ENCODE measurements at regions not wholly inside any gene's neighbourhood (a gene's known extent, or its start where the extent isn't known, plus 50 kb on each side); places are given as distances from the start of the nearest gene placed in this dataset.

DNA sequence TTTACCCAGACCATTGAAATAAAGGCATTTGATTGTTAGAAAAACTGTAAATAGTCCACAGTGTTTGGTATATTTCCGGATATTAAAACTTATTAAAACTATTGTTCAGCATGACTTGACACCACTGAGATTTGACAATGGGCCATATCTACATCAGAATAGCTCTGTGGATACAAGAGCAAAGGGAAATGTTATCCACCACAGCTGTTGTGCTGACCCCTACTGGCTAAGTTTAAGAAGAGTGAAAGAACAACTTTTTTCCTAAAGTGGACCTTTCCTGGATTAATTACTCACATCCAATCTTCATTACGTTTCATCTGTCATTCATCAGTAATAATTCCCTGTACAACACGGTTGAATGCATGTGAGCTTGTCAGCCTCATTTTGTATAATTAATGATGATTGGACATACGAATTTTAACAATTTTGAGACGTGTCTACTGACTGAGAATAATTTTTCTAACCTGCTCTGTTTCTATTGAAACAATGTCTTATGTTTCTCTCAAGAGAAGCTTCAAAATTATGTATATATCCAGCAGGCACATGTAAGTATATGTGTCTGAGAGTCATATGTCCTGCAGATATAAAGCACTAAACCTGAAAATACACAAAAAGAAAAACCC lies 1952.6 kb downstream of the MAT2B start:
- no peak for DNase-seq
- Mint-ChIP-seq H3K27ac (no peak overlapping the region), H3K27me3 (no peaks in the 10 kb centered on the region), H3K4me3 (no peak overlapping the region), H3K4me1 (no peaks in the 10 kb centered on the region), H3K9me3 (peaks cover 0 to 6% (median 3%) of the 10 kb centered on the region in 8 donors), H3K36me3 (no peaks in the 10 kb centered on the region)
- Histone ChIP-seq H3K4me1 (ENCODE audit: insufficient read depth, low read length) (no peaks in the 10 kb centered on the region), H3K27me3 (ENCODE audit: insufficient read depth, low read length) (no peaks in the 10 kb centered on the region), H3K27ac (ENCODE audit: low read depth, low read length) (no peak overlapping the region), H3K4me3 (ENCODE audit: low read length in 2 of 2) (no peak overlapping the region), H3K36me3 (ENCODE audit: insufficient read depth, low read length) (no peaks in the 10 kb centered on the region), H3K9me3 (ENCODE audit: control insufficient read depth in 1 of 2, low read length in 2 of 2) (no peaks in the 10 kb centered on the region)
- ChIA-PET CTCF (ENCODE audit: partially characterized antibody) (no interaction called here), POLR2A (ENCODE audit: partially characterized antibody) (no interaction called here)
- intact Hi-C loops (cut with micrococcal nuclease): no loop called here

GRCh38 chr5:165459232-165459631 lies 1953.8 kb downstream of the MAT2B start:
- CTCF ChIA-PET (ENCODE audit: partially characterized antibody): no interaction called here
- peaks cover 2 to 13% (median 7%) of the 10 kb centered on the region in 8 donors for H3K9me3 Mint-ChIP-seq
- H3K27ac Mint-ChIP-seq: no peak overlapping the region
- Histone ChIP-seq H3K36me3 (ENCODE audit: insufficient read depth, low read length) (no peaks in the 10 kb centered on the region), H3K9me3 (ENCODE audit: control insufficient read depth in 1 of 2, low read length in 2 of 2) (no peaks in the 10 kb centered on the region), H3K27me3 (ENCODE audit: insufficient read depth, low read length) (no peaks in the 10 kb centered on the region), H3K4me1 (ENCODE audit: insufficient read depth, low read length) (no peaks in the 10 kb centered on the region), H3K4me3 (ENCODE audit: low read length in 2 of 2) (no peak overlapping the region), H3K27ac (ENCODE audit: low read depth, low read length) (no peak overlapping the region)
- H3K27me3 Mint-ChIP-seq: no peaks in the 10 kb centered on the region
- no peaks in the 10 kb centered on the region for H3K36me3 Mint-ChIP-seq
- intact Hi-C loops (cut with micrococcal nuclease): no loop called here
- POLR2A ChIA-PET (ENCODE audit: partially characterized antibody): no interaction called here
- no peak overlapping the region for H3K4me3 Mint-ChIP-seq
- no peak for DNase-seq
- no peaks in the 10 kb centered on the region for H3K4me1 Mint-ChIP-seq

GRCh38 chr5:165460911-165461310 lies 1955.5 kb downstream of the MAT2B start:
- Mint-ChIP-seq H3K27me3 (no peaks in the 10 kb centered on the region), H3K9me3 (peaks cover 1 to 21% (median 11%) of the 10 kb centered on the region in 8 donors), H3K27ac (no peak overlapping the region), H3K36me3 (no peaks in the 10 kb centered on the region), H3K4me3 (no peak overlapping the region), H3K4me1 (no peaks in the 10 kb centered on the region)
- intact Hi-C loops (cut with micrococcal nuclease): no loop called here
- H3K27me3 ChIP-seq (ENCODE audit: insufficient read depth, low read length): no peaks in the 10 kb centered on the region
- no peak overlapping the region for H3K27ac ChIP-seq (ENCODE audit: low read depth, low read length)
- no peak overlapping the region for H3K4me3 ChIP-seq (ENCODE audit: low read length in 2 of 2)
- CTCF ChIA-PET (ENCODE audit: partially characterized antibody): no interaction called here
- DNase-seq: no peak
- POLR2A ChIA-PET (ENCODE audit: partially characterized antibody): no interaction called here
- H3K36me3 ChIP-seq (ENCODE audit: insufficient read depth, low read length): no peaks in the 10 kb centered on the region
- H3K4me1 ChIP-seq (ENCODE audit: insufficient read depth, low read length): no peaks in the 10 kb centered on the region
- peaks cover 0 to 6% of the 10 kb centered on the region in 2 donors for H3K9me3 ChIP-seq (ENCODE audit: control insufficient read depth in 1 of 2, low read length in 2 of 2)

- H3K9me3 ChIP-seq (ENCODE audit: control insufficient read depth in 1 of 2, low read length in 2 of 2): no peaks in the 10 kb centered on the region
- DNase-seq: no peak
- H3K9me3 Mint-ChIP-seq: peaks cover 0 to 8% (median 3%) of the 10 kb centered on the region in 8 donors
- H3K27me3 ChIP-seq (ENCODE audit: insufficient read depth, low read length): no peaks in the 10 kb centered on the region
- intact Hi-C loops (cut with micrococcal nuclease): no loop called here
- H3K36me3 ChIP-seq (ENCODE audit: insufficient read depth, low read length): no peaks in the 10 kb centered on the region
- no peak overlapping the region for H3K4me3 Mint-ChIP-seq
- H3K27ac ChIP-seq (ENCODE audit: low read depth, low read length): no peak overlapping the region
- no peaks in the 10 kb centered on the region for H3K36me3 Mint-ChIP-seq
- POLR2A ChIA-PET (ENCODE audit: partially characterized antibody): no interaction called here
- no peak overlapping the region for H3K27ac Mint-ChIP-seq
- no peaks in the 10 kb centered on the region for H3K4me1 ChIP-seq (ENCODE audit: insufficient read depth, low read length)
- CTCF ChIA-PET (ENCODE audit: partially characterized antibody): no interaction called here
- H3K4me1 Mint-ChIP-seq: no peaks in the 10 kb centered on the region
- H3K4me3 ChIP-seq (ENCODE audit: low read length in 2 of 2): no peak overlapping the region
- H3K27me3 Mint-ChIP-seq: no peaks in the 10 kb centered on the region
Measured at GRCh38 chr5:165477546-165477945, 1972.1 kb downstream of the MAT2B start.

GRCh38 chr5:165495829-165496380 lies 1990.5 kb downstream of the MAT2B start:
- Histone ChIP-seq H3K36me3 (ENCODE audit: insufficient read depth, low read length) (no peaks in the 10 kb centered on the region), H3K9me3 (ENCODE audit: control insufficient read depth in 1 of 2, low read length in 2 of 2) (no peaks in the 10 kb centered on the region), H3K27ac (ENCODE audit: low read depth, low read length) (no peak overlapping the region), H3K27me3 (ENCODE audit: insufficient read depth, low read length) (no peaks in the 10 kb centered on the region), H3K4me1 (ENCODE audit: insufficient read depth, low read length) (no peaks in the 10 kb centered on the region), H3K4me3 (ENCODE audit: low read length in 2 of 2) (no peak overlapping the region)
- Mint-ChIP-seq H3K4me1 (peaks cover 0 to 3% (median 0%) of the 10 kb centered on the region in 4 donors), H3K36me3 (no peaks in the 10 kb centered on the region), H3K4me3 (no peak overlapping the region), H3K9me3 (peaks cover 2 to 22% (median 8%) of the 10 kb centered on the region in 8 donors), H3K27me3 (no peaks in the 10 kb centered on the region), H3K27ac (no peak overlapping the region)
- intact Hi-C loops (cut with micrococcal nuclease): no loop called here
- no peak for DNase-seq
- POLR2A ChIA-PET (ENCODE audit: partially characterized antibody): no interaction called here
- CTCF ChIA-PET (ENCODE audit: partially characterized antibody): no interaction called here

DNA sequence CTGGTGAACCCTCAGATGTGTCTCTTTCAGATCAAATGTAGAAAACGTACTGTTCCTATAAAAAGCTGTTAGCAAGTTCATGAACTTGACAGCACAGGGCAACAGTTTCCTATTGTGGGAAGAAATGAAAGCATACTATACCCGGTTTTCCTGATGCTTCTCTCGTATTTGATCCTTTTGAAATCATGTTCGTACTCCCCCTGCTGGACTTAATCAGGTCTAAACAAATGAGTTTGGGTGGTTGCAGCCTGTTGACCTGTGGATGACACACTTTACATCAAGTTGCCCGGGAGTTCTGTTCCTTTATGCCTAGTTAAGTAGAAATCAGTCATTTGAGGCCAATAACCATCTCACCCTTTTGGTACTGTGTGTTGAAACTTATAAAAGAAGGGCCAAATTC lies 1992.3 kb downstream of the MAT2B start:
- Mint-ChIP-seq H3K9me3 (peaks cover 5 to 19% (median 8%) of the 10 kb centered on the region in 8 donors), H3K4me1 (peaks cover 0 to 3% (median 0%) of the 10 kb centered on the region in 4 donors), H3K27ac (no peak overlapping the region), H3K4me3 (no peak overlapping the region), H3K27me3 (no peaks in the 10 kb centered on the region), H3K36me3 (no peaks in the 10 kb centered on the region)
- Histone ChIP-seq H3K36me3 (ENCODE audit: insufficient read depth, low read length) (no peaks in the 10 kb centered on the region), H3K27me3 (ENCODE audit: insufficient read depth, low read length) (no peaks in the 10 kb centered on the region), H3K4me3 (ENCODE audit: low read length in 2 of 2) (no peak overlapping the region), H3K9me3 (ENCODE audit: control insufficient read depth in 1 of 2, low read length in 2 of 2) (no peaks in the 10 kb centered on the region), H3K27ac (ENCODE audit: low read depth, low read length) (no peak overlapping the region), H3K4me1 (ENCODE audit: insufficient read depth, low read length) (no peaks in the 10 kb centered on the region)
- CTCF ChIA-PET (ENCODE audit: partially characterized antibody): no interaction called here
- no peak for DNase-seq
- POLR2A ChIA-PET (ENCODE audit: partially characterized antibody): no interaction called here
- intact Hi-C loops (cut with micrococcal nuclease): no loop called here

- Mint-ChIP-seq H3K4me1 (no peaks in the 10 kb centered on the region), H3K36me3 (no peaks in the 10 kb centered on the region), H3K27ac (no peak overlapping the region), H3K4me3 (no peak overlapping the region), H3K27me3 (no peaks in the 10 kb centered on the region), H3K9me3 (peaks cover 2 to 14% (median 7%) of the 10 kb centered on the region in 8 donors)
- intact Hi-C loops (cut with micrococcal nuclease): no loop called here
- Histone ChIP-seq H3K4me3 (ENCODE audit: low read length in 2 of 2) (no peak overlapping the region), H3K36me3 (ENCODE audit: insufficient read depth, low read length) (no peaks in the 10 kb centered on the region), H3K27ac (ENCODE audit: low read depth, low read length) (no peak overlapping the region), H3K9me3 (ENCODE audit: control insufficient read depth in 1 of 2, low read length in 2 of 2) (peaks cover 0 to 3% of the 10 kb centered on the region in 2 donors), H3K27me3 (ENCODE audit: insufficient read depth, low read length) (no peaks in the 10 kb centered on the region), H3K4me1 (ENCODE audit: insufficient read depth, low read length) (no peaks in the 10 kb centered on the region)
- no peak for DNase-seq
- CTCF ChIA-PET (ENCODE audit: partially characterized antibody): no interaction called here
- POLR2A ChIA-PET (ENCODE audit: partially characterized antibody): no interaction called here
Measured at GRCh38 chr5:165502893-165503691, 1997.7 kb downstream of the MAT2B start.

Measured in CD4-positive, alpha-beta memory T cell (primary cell).